Sigmoid colon (tissue), 4 donors: ENCODE measurements at regions not wholly inside any gene's neighbourhood (a gene's known extent, or its start where the extent isn't known, plus 50 kb on each side); places are given as distances from the start of the nearest gene placed in this dataset.

Experiments used
- CTCF ChIP-seq, 4 experiments: fragments of 450-650 bp in 3 of 4; fragments of 200-600 bp in 1 of 4; IDR thresholded peaks; one replicate each; pipeline ENCODE4 v1.5.1; 2016 to 2019; ENCODE audit warnings: antibody characterized with exemption in 4 of 4, mild to moderate bottlenecking in 3 of 4, moderate library complexity in 2 of 4
- EP300 ChIP-seq, 4 donors: sonication (generic); formaldehyde crosslinking; IDR thresholded peaks; one replicate each; pipeline ENCODE4 v1.6.1; 2017; ENCODE audit warnings: antibody characterized with exemption in 4 of 4
- POLR2A ChIP-seq, 2 donors: fragments of 450-650 bp; IDR thresholded peaks; one replicate each; pipeline ENCODE4 v1.6.1; 2016; ENCODE audit warnings: antibody characterized with exemption in 2 of 2, mild to moderate bottlenecking in 2 of 2, moderate library complexity in 2 of 2
- POLR2AphosphoS5 ChIP-seq, 4 donors: sonication (generic); formaldehyde crosslinking; IDR thresholded peaks; one replicate each; pipeline ENCODE4 v1.6.1; 2017; ENCODE audit warnings: antibody characterized with exemption in 4 of 4

GRCh38 chr13:65653613-65654012 lies 1576.5 kb downstream of the PCDH9 start:
- TF ChIP-seq POLR2A (IDR thresholded peaks at IDR 0.05) (no peak), CTCF (IDR thresholded peaks at IDR 0.05) (no peak), POLR2AphosphoS5 (IDR thresholded peaks at IDR 0.05) (no peak), EP300 (IDR thresholded peaks at IDR 0.05) (no peak)
